Hepatocyte (in vitro differentiated cells): ENCODE measurements at regions not wholly inside any gene's neighbourhood (a gene's known extent, or its start where the extent isn't known, plus 50 kb on each side); places are given as distances from the start of the nearest gene placed in this dataset.

ENCODE experiments used
- DNase-seq: peaks from one replicate; pipeline ENCODE4 v3.0.0-alpha.2; 2016; ENCODE audit warnings: low spot score
- H2AFZ ChIP-seq: fragments of 200-600 bp; sonication (generic); 2 replicates; pipeline ENCODE4 v1.6.0; 2016; ENCODE audit warnings: antibody characterized with exemption, mild to moderate bottlenecking
- H3K27ac ChIP-seq: fragments of 200-600 bp; sonication (generic); 2 replicates; pipeline ENCODE4 v1.5.1; 2016; ENCODE audit warnings: mild to moderate bottlenecking
- H3K27me3 ChIP-seq: fragments of 200-600 bp; sonication (generic); 2 replicates; pipeline ENCODE4 v1.6.1; 2016
- H3K36me3 ChIP-seq: fragments of 200-600 bp; sonication (generic); replicated peaks from 2 replicates; pipeline ENCODE4 v1.5.1; 2016; ENCODE audit warnings: low read depth; ENCODE audit not compliant: insufficient read depth
- H3K4me1 ChIP-seq: fragments of 200-600 bp; sonication (generic); 2 replicates; pipeline ENCODE4 v1.5.1; 2016; ENCODE audit warnings: mild to moderate bottlenecking, moderate library complexity; ENCODE audit not compliant: insufficient read depth
- H3K4me2 ChIP-seq: fragments of 200-600 bp; sonication (generic); 2 replicates; pipeline ENCODE4 v1.6.0; 2016
- H3K4me3 ChIP-seq: fragments of 200-600 bp; sonication (generic); 2 replicates; pipeline ENCODE4 v1.5.1; 2016; ENCODE audit warnings: mild to moderate bottlenecking
- H3K79me2 ChIP-seq: fragments of 200-600 bp; sonication (generic); 2 replicates; pipeline ENCODE4 v1.6.0; 2017; ENCODE audit warnings: mild to moderate bottlenecking
- H3K9me2 ChIP-seq: fragments of 200-600 bp; sonication (generic); replicated peaks from 2 replicates; pipeline ENCODE4 v1.6.0; 2017; ENCODE audit warnings: mild to moderate bottlenecking; ENCODE audit not compliant: insufficient read depth
- H3K9me3 ChIP-seq: fragments of 200-600 bp; sonication (generic); 2 replicates; pipeline ENCODE4 v1.5.1; 2016; ENCODE audit warnings: low read depth, mild to moderate bottlenecking
- H4K20me1 ChIP-seq: fragments of 200-600 bp; sonication (generic); 2 replicates; pipeline ENCODE4 v1.6.0; 2016; ENCODE audit warnings: mild to moderate bottlenecking; ENCODE audit not compliant: insufficient read depth, poor library complexity, severe bottlenecking
- EZH2 ChIP-seq: fragments of 200-600 bp; sonication (generic); IDR thresholded peaks from 2 replicates; pipeline ENCODE4 v1.6.1; 2016; ENCODE audit warnings: antibody characterized with exemption, mild to moderate bottlenecking, borderline replicate concordance
- EZH2phosphoT487 ChIP-seq: fragments of 200-600 bp; sonication (generic); IDR thresholded peaks from one replicate; pipeline ENCODE4 v1.6.1; 2018; ENCODE audit warnings: antibody characterized with exemption, mild to moderate bottlenecking, low read depth, moderate library complexity; ENCODE audit not compliant: unreplicated experiment, severe bottlenecking
- WGBS: methylation state at CpG from one replicate; pipeline ENCODE4 v1.1.6; 2016; ENCODE audit warnings: low lambda C conversion rate; ENCODE audit errors: missing lambda C conversion rate; 5-methylcytosine and 5-hydroxymethylcytosine counted together
- TF ChIP-seq, protein P1 (sequence below): fragments of 200-600 bp; sonication (generic); IDR thresholded peaks from 2 replicates; pipeline ENCODE4 v1.5.1; 2016; ENCODE audit warnings: antibody characterized with exemption, mild to moderate bottlenecking; ENCODE audit not compliant: poor library complexity

DNA sequence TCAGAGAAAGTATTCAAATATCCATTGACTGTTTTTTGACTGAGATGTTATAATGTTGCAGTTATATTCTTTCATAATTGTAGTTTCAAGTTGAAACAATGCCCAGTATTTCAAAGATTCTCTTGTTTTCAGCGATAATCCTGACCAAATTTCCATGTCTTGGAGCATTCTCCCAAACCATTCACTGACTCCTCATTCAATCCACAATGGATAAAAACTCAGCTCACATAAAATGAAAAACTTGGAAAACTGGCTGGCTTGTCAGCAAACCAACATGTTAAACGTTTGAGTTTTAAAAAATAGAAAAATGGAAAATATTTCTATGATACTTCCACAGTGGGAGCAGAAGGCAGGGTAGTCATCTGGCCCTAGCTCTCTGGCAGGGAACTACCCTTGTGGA lies 184.4 kb downstream of the C7orf25 start:
- Histone ChIP-seq H3K27ac (no peak overlapping the region), H2AFZ (no peak overlapping the region), H3K36me3 (no peaks in the 10 kb centered on the region), H3K4me1 (no peaks in the 10 kb centered on the region), H3K4me2 (no peak overlapping the region), H3K79me2 (no peaks in the 10 kb centered on the region), H3K27me3 (no peaks in the 10 kb centered on the region), H3K4me3 (no peak overlapping the region), H4K20me1 (no peaks in the 10 kb centered on the region), H3K9me3 (no peaks in the 10 kb centered on the region), H3K9me2 (no peaks in the 10 kb centered on the region)
- 66% methylated on average over 2 of the region's 2 CpGs for WGBS
- no peak for DNase-seq
- TF ChIP-seq, protein P1, sequence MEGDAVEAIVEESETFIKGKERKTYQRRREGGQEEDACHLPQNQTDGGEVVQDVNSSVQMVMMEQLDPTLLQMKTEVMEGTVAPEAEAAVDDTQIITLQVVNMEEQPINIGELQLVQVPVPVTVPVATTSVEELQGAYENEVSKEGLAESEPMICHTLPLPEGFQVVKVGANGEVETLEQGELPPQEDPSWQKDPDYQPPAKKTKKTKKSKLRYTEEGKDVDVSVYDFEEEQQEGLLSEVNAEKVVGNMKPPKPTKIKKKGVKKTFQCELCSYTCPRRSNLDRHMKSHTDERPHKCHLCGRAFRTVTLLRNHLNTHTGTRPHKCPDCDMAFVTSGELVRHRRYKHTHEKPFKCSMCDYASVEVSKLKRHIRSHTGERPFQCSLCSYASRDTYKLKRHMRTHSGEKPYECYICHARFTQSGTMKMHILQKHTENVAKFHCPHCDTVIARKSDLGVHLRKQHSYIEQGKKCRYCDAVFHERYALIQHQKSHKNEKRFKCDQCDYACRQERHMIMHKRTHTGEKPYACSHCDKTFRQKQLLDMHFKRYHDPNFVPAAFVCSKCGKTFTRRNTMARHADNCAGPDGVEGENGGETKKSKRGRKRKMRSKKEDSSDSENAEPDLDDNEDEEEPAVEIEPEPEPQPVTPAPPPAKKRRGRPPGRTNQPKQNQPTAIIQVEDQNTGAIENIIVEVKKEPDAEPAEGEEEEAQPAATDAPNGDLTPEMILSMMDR, result no peak
- no peak for TF ChIP-seq EZH2
- no peak for TF ChIP-seq EZH2phosphoT487

DNA sequence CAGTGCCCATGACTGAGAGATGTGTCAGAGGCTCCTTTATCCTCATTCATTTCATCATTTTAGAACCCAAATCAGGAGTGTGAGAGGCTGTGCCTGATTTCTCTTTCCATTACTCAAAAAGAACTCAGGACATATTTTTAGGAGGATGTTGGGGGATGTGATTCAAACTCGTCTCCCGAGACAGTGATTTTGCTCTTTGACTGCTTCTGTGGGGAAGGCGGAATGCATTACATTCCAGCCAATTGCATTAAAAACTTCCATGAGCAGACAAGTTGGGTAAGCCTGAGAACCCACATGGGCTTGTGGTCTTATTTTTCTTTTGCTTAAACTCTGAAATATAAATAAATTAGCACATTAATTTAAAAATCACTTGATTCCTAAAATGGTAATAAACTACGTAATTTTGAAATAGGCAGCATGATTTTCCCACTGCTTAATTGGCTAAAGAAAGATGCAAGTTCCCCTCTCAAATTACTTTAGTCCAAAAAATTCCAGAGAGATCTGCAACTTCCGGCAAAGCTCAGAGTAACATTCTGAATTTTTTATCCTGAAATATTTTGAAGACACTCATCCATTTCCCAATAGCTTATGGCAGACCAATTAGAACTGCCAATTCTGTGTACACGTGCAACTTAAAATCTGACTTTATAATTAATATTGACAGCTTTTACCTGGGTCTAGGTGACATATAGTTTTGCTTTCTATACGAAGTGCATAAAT lies 185.6 kb downstream of the C7orf25 start:
- Histone ChIP-seq H4K20me1 (no peaks in the 10 kb centered on the region), H2AFZ (no peak overlapping the region), H3K4me3 (no peak overlapping the region), H3K9me3 (no peaks in the 10 kb centered on the region), H3K4me1 (no peaks in the 10 kb centered on the region), H3K4me2 (no peak overlapping the region), H3K36me3 (no peaks in the 10 kb centered on the region), H3K9me2 (no peaks in the 10 kb centered on the region), H3K79me2 (no peaks in the 10 kb centered on the region), H3K27ac (no peak overlapping the region), H3K27me3 (no peaks in the 10 kb centered on the region)
- WGBS, result 84% methylated on average over 7 of the region's 7 CpGs
- TF ChIP-seq EZH2phosphoT487 (no peak), EZH2 (no peak)
- TF ChIP-seq, protein P1, result no peak
- DNase-seq, result no peak

DNA sequence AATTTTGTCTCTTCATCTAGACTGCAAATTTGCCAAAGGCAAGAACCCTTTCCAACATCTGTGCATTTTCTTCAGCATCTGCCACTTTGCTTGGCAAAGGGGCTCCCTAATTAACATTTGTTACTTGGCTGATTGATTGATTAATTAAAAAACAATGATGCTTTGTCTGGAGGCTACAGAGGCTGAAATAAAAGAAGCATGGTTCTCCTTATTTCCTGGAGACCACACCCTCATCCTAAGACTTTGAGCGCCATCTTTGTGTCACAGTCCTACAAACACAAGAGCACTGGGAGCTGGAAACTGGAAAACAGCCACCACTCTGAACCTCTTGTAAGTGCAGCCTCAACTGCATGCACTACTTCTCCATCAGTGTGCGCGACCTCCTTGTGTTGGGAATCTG lies 189.2 kb downstream of the C7orf25 start:
- no peak overlapping the region for H3K27ac ChIP-seq
- no peaks in the 10 kb centered on the region for H4K20me1 ChIP-seq
- WGBS, result 100% methylated on average over 3 of the region's 3 CpGs
- no peak for DNase-seq
- H3K4me3 ChIP-seq, result no peak overlapping the region
- no peaks in the 10 kb centered on the region for H3K4me1 ChIP-seq
- no peaks in the 10 kb centered on the region for H3K27me3 ChIP-seq
- H3K4me2 ChIP-seq, result no peak overlapping the region
- TF ChIP-seq EZH2phosphoT487 (no peak), EZH2 (no peak)
- TF ChIP-seq, protein P1, result no peak
- no peak overlapping the region for H2AFZ ChIP-seq
- H3K79me2 ChIP-seq, result no peaks in the 10 kb centered on the region
- no peaks in the 10 kb centered on the region for H3K36me3 ChIP-seq
- no peaks in the 10 kb centered on the region for H3K9me3 ChIP-seq
- no peaks in the 10 kb centered on the region for H3K9me2 ChIP-seq

DNA sequence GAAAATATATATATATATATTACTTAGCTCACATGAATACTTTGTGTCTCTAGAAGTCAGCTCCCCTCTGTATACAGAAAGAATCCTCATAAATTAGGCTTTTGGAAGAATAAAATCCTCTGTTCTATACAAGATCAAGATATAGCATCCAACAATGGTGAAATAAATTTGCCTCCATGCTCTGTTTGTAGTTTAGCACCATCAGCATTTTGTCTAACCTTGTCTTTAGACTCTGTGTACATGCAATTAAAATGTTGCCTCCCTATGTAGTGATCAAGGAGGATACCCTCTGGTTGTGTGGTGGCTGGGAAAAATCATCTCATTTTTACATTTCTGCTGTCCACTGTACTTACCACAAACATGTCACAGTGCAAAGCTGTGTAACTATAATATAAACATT lies 189.7 kb downstream of the C7orf25 start:
- Histone ChIP-seq H3K4me1 (no peaks in the 10 kb centered on the region), H2AFZ (no peak overlapping the region), H3K4me2 (no peak overlapping the region), H3K27me3 (no peaks in the 10 kb centered on the region), H3K4me3 (no peak overlapping the region), H3K79me2 (no peaks in the 10 kb centered on the region), H3K27ac (no peak overlapping the region), H3K36me3 (no peaks in the 10 kb centered on the region), H3K9me3 (no peaks in the 10 kb centered on the region), H3K9me2 (no peaks in the 10 kb centered on the region), H4K20me1 (no peaks in the 10 kb centered on the region)
- DNase-seq, result no peak
- TF ChIP-seq EZH2 (no peak), EZH2phosphoT487 (no peak)
- TF ChIP-seq, protein P1, result no peak
